Keratinocyte (primary cell): ENCODE measurements at regions not wholly inside any gene's neighbourhood (a gene's known extent, or its start where the extent isn't known, plus 50 kb on each side); places are given as distances from the start of the nearest gene placed in this dataset.

Source experiments
- DNase-seq: peaks from one replicate; pipeline ENCODE4 v3.0.0-alpha.2; 2011; ENCODE audit warnings: low read depth, missing footprints, low spot score
- FAIRE-seq: peaks from 2 replicates; lab custom pipeline; 2011; peaks lifted over from hg19 to GRCh38; lab: Jason Lieb, UNC
- H2AFZ ChIP-seq: 2 replicates; pipeline ENCODE4 v1.6.0; 2012; ENCODE audit warnings: low read length, control low read depth, inconsistent platforms; ENCODE audit not compliant: control insufficient read depth
- H3K27ac ChIP-seq: 2 replicates; pipeline ENCODE4 v1.5.1; 2011; ENCODE audit warnings: low read length; ENCODE audit not compliant: control insufficient read depth, insufficient read depth
- H3K27me3 ChIP-seq: 3 replicates; pipeline ENCODE4 v1.6.0; 2011; ENCODE audit warnings: low read length; ENCODE audit not compliant: control insufficient read depth, insufficient read depth; ENCODE audit errors: extremely low read depth
- H3K36me3 ChIP-seq, 2 experiments: 2 replicates in 1 of 2; 3 replicates in 1 of 2; pipeline ENCODE4 v1.5.1; 2011; ENCODE audit warnings: low read length in 2 of 2, mild to moderate bottlenecking in 1 of 2; ENCODE audit not compliant: control insufficient read depth in 2 of 2, insufficient read depth in 2 of 2; ENCODE audit errors: extremely low read depth in 1 of 2
- H3K4me1 ChIP-seq: 3 replicates; pipeline ENCODE4 v1.5.1; 2011; ENCODE audit warnings: low read length; ENCODE audit not compliant: control insufficient read depth, insufficient read depth; ENCODE audit errors: extremely low read depth
- H3K4me2 ChIP-seq: 3 replicates; pipeline ENCODE4 v1.6.0; 2011; ENCODE audit warnings: low read depth, low read length; ENCODE audit not compliant: control insufficient read depth, insufficient read depth; ENCODE audit errors: extremely low read depth
- H3K4me3 ChIP-seq, 3 experiments: fragments of 200-600 bp in 1 of 3; sonication (generic) in 1 of 3; 2 replicates in 2 of 3; 3 replicates in 1 of 3; pipeline ENCODE4 v1.5.1; 2011 to 2016; ENCODE audit warnings: low read length in 3 of 3, mild to moderate bottlenecking in 3 of 3, control low read depth in 2 of 3, inconsistent platforms in 1 of 3, low read depth in 1 of 3, mixed read lengths in 1 of 3, mixed run types in 1 of 3, moderate library complexity in 1 of 3; ENCODE audit not compliant: control insufficient read depth in 2 of 3, insufficient read depth in 2 of 3; ENCODE audit errors: extremely low read depth in 1 of 3
- H3K79me2 ChIP-seq: 2 replicates; pipeline ENCODE4 v1.6.0; 2012; ENCODE audit warnings: low read length; ENCODE audit not compliant: control insufficient read depth, insufficient read depth
- H3K9ac ChIP-seq: 3 replicates; pipeline ENCODE4 v1.6.0; 2011; ENCODE audit warnings: low read length; ENCODE audit not compliant: control insufficient read depth, insufficient read depth; ENCODE audit errors: extremely low read depth
- H3K9me1 ChIP-seq: 3 replicates; pipeline ENCODE4 v1.6.0; 2011; ENCODE audit warnings: low read length; ENCODE audit not compliant: control insufficient read depth, insufficient read depth; ENCODE audit errors: extremely low read depth
- H3K9me3 ChIP-seq: 2 replicates; pipeline ENCODE4 v1.5.1; 2012; ENCODE audit warnings: low read depth, low read length; ENCODE audit not compliant: control insufficient read depth
- H4K20me1 ChIP-seq: 3 replicates; pipeline ENCODE4 v1.6.0; 2011; ENCODE audit warnings: low read length; ENCODE audit not compliant: control insufficient read depth, insufficient read depth; ENCODE audit errors: extremely low read depth
- CTCF ChIP-seq, 3 experiments: IDR thresholded peaks in 1 of 3; conservative IDR thresholded peaks in 1 of 3; optimal IDR thresholded peaks in 1 of 3; 2 replicates in 2 of 3; 3 replicates in 1 of 3; pipeline versions ENCODE3 to v1.5.1; 2011; ENCODE audit warnings: low read length in 3 of 3, mild to moderate bottlenecking in 3 of 3, moderate library complexity in 2 of 3, control low read depth in 1 of 3, inconsistent platforms in 1 of 3; ENCODE audit not compliant: insufficient read depth in 2 of 3; ENCODE audit errors: extremely low read depth in 1 of 3
- EZH2 ChIP-seq: IDR thresholded peaks from one replicate; pipeline ENCODE4 v1.6.1; 2012; ENCODE audit warnings: inconsistent platforms, mild to moderate bottlenecking, low read length, moderate library complexity
- dilution Hi-C: fragments of 300-500 bp; cut with MboI; formaldehyde crosslinking; loops from one replicate; pipeline ENCODE4 v1.7.0; 2020; ENCODE audit warnings: low sequenced_read_pairs; ENCODE audit not compliant: extremely low pct_ligation_motif_present

GRCh38 chr1:201672685-201673084 is 133.8 kb downstream of the NAV1 start:
- Histone ChIP-seq H3K9me1 (no peaks in the 10 kb centered on the region), H2AFZ (no peak overlapping the region), H3K36me3 (no peaks in the 10 kb centered on the region), H3K9ac (no peak overlapping the region), H4K20me1 (no peaks in the 10 kb centered on the region), H3K4me2 (no peak overlapping the region), H3K4me3 (no peak overlapping the region), H3K27me3 (peaks cover 22% of the 10 kb centered on the region), H3K4me1 (no peaks in the 10 kb centered on the region), H3K27ac (no peak overlapping the region), H3K79me2 (no peaks in the 10 kb centered on the region), H3K9me3 (no peaks in the 10 kb centered on the region)
- DNase-seq (no peak), FAIRE-seq (no peak)
- dilution Hi-C loops: no loop called here
- TF ChIP-seq EZH2: no peak
- TF ChIP-seq CTCF (optimal IDR thresholded peaks at IDR 0.05 in 1 of 3, IDR thresholded peaks at IDR 0.05 in 1 of 3, conservative IDR thresholded peaks at IDR 0.05 in 1 of 3; ENCODE audit: extremely low read depth in 1 of 3, insufficient read depth in 2 of 3, low read length in 3 of 3): no peak

- dilution Hi-C loops: no loop called here
These were observed 134.2 kb downstream of the NAV1 start for GRCh38 chr1:201673093-201673492.

More at GRCh38 chr1:201673093-201673492, 134.2 kb downstream of the NAV1 start:
- TF ChIP-seq CTCF (optimal IDR thresholded peaks at IDR 0.05 in 1 of 3, IDR thresholded peaks at IDR 0.05 in 1 of 3, conservative IDR thresholded peaks at IDR 0.05 in 1 of 3; ENCODE audit: extremely low read depth in 1 of 3, insufficient read depth in 2 of 3, low read length in 3 of 3): no peak
- TF ChIP-seq EZH2: no peak
- Histone ChIP-seq H3K4me1 (no peaks in the 10 kb centered on the region), H3K4me2 (no peak overlapping the region), H3K9ac (no peak overlapping the region), H3K9me3 (no peaks in the 10 kb centered on the region), H3K27ac (no peak overlapping the region), H3K4me3 (no peak overlapping the region), H3K36me3 (no peaks in the 10 kb centered on the region), H3K79me2 (no peaks in the 10 kb centered on the region), H4K20me1 (no peaks in the 10 kb centered on the region), H3K27me3 (peaks cover 22% of the 10 kb centered on the region), H3K9me1 (no peaks in the 10 kb centered on the region), H2AFZ (no peak overlapping the region)
- no peak for DNase-seq
- FAIRE-seq: no peak
